ENCODE measurements at regions not wholly inside any gene's neighbourhood (a gene's known extent, or its start where the extent isn't known, plus 50 kb on each side); places are given as distances from the start of the nearest gene placed in this dataset.

- TF ChIP-seq POLR2A (IDR thresholded peaks at IDR 0.05; ENCODE audit: low read depth, low read length) (no peak), CTCF (conservative IDR thresholded peaks at IDR 0.05; ENCODE audit: low read depth, low read length) (no peak), BHLHE40 (IDR thresholded peaks at IDR 0.05; ENCODE audit: low read depth, low read length) (no peak), SMC3 (IDR thresholded peaks at IDR 0.05; ENCODE audit: low read depth, low read length) (no peak), CHD1 (IDR thresholded peaks at IDR 0.05; ENCODE audit: low read depth, low read length) (no peak), CEBPB (IDR thresholded peaks at IDR 0.05; ENCODE audit: low read depth, low read length) (no peak)
Observed at GRCh38 chr5:17772232-17772631, 138.0 kb downstream of the TAF11L14 start.

Data from IMR-90 (cell line).